Gastrocnemius medialis (tissue), 4 donors: ENCODE measurements at regions not wholly inside any gene's neighbourhood (a gene's known extent, or its start where the extent isn't known, plus 50 kb on each side); places are given as distances from the start of the nearest gene placed in this dataset.

ENCODE experiments used
- CTCF ChIP-seq, 5 experiments: fragments of 450-650 bp in 3 of 5; fragments of 200-600 bp in 2 of 5; sonication (generic) in 2 of 5; IDR thresholded peaks in 4 of 5; conservative IDR thresholded peaks in 1 of 5; 1 replicate in 4 of 5; 2 replicates in 1 of 5; pipeline ENCODE4 v1.5.1; 2016 to 2019; ENCODE audit warnings: antibody characterized with exemption in 5 of 5, mild to moderate bottlenecking in 3 of 5, moderate library complexity in 3 of 5
- POLR2A ChIP-seq, 2 donors: fragments of 450-650 bp; IDR thresholded peaks; one replicate each; pipeline ENCODE4 v1.6.1; 2017; ENCODE audit warnings: antibody characterized with exemption in 2 of 2, mild to moderate bottlenecking in 2 of 2, moderate library complexity in 2 of 2

- TF ChIP-seq CTCF (IDR thresholded peaks at IDR 0.05 in 4 of 5, conservative IDR thresholded peaks at IDR 0.05 in 1 of 5) (no peak), POLR2A (IDR thresholded peaks at IDR 0.05) (no peak)
Observed at GRCh38 chr1:184176058-184176457, 124.5 kb downstream of the TSEN15 start.
